ENCODE measurements at regions not wholly inside any gene's neighbourhood (a gene's known extent, or its start where the extent isn't known, plus 50 kb on each side); places are given as distances from the start of the nearest gene placed in this dataset.
"Not testable (repeated sequence)": the region's sequence is repeated elsewhere in the genome, so short reads cannot be mapped to it uniquely, and the experiment has no call there.

DNA sequence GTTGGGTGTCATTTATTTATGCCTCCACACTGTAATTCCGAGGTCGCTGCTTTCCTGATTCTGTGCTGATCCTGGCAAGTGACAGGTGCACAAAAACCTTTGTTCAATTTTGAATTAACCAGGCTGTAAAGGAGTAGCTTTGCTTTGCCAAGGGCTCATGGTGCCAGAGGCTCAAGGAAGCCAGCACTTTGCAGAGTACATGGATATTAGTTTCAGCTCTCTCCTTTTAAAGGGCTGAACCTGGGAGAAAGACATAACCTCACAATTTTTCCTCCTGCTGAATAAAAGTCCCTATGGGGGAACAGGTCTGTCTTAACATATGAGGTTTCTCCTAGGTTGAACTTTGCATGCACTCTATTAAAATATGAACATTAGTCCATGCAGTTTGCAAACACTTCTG, 227.6 kb upstream of the WSB1 start:
- no peak for DNase-seq

DNA sequence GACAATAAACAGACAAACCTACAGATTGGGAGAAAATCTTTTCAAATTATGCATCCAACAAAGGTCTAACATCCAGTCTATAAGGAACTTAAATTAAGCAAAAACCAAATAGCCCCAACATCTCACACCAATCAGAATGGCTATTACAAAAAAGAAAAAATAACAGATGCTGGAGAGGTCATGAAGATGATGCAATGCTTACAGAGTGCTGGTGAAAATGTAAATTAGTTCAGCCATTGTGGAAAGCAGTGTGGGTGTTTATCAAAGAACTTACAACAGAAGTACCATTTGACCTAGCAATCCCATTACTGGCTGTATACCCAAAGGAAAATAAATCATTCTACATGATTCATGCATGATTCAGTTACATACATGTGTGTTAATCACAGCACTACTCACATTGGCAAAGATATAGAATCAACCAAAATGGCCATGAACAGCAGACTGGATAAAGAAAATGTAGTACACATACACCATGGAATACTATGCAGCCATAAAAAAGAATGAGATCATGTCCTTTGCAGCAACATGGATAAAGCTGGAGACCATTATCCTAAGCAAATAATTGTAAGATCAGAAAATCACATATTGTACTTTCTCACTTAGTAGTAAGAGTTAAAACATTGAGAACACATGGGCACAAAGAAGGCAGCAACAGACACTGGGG, 223.9 kb upstream of the WSB1 start:
- no peak for DNase-seq

DNA sequence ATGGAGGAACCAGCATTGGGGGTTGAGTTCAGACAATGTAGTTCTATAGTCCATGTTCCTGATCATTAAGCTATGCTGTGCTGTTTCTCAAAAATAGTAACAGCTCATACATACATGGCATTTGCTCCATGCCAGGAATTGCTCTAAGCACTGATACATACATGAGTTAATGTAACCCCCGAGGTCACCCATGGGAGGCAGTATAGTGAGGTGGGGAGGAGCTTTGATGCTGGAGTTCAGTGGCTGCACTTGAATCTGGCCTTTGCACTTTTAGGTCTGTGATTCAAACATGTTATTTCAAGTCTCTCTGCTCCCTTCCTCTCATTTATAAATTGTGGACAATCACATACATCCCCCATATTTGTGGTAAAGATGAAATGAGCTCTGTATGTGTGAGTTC, 223.1 kb upstream of the WSB1 start:
- no peak for DNase-seq

DNA sequence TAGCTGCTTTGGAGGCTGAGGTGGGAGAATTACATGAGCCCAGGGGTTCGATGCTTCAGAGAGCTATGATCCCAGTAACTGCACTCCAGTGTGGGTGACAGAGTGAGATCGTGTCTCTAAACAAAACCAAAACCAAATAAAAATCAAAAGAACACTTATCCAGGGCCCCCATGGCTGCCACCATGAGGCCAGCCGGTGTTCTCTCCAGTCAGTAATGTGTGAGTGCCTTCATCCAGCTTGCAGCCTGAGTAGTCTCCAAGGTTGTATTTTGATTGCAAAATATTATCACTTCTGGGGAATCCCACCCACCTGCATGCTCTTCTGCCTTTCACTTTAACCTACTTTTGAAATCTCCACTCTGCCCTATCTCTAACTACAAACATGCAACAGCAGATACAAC, 221.0 kb upstream of the WSB1 start:
- no peak for DNase-seq

DNA sequence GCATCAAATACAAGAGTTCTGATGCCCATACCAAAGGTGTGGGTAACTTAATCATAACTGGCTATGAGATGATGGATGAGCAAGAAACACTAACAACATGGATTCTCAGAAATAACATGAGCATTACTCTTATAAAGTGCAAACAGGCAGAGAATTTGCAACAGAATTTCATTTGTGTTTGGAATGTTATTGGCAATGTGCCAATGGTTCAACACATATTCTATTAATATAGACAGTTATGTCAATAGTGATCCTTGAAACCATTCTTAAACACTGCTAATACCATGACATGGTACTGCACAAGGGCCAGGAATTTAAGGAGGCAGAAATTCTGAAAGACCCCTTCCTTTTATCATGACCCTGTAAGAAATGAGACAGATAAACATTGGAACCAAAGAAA, 217.1 kb upstream of the WSB1 start:
- no peak for DNase-seq

DNA sequence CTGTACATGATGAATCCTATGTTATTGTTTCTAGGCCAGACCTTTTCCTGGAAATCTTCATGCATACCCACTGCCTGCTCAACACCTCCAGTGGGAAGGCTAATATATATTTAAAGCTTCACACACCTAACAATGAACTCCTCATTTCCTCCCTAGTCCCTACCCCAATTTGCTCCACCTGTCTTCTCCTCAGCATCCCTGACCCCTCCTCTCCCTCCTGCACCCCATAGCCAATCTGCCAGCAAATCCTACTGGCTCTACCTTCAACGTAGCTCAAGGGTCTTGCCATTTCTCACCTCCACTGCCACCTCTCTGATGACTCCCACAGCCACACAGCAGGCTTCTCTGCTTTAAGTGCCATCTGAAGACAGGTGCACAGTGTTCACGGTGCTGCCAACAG, 215.6 kb upstream of the WSB1 start:
- no peak for DNase-seq

DNA sequence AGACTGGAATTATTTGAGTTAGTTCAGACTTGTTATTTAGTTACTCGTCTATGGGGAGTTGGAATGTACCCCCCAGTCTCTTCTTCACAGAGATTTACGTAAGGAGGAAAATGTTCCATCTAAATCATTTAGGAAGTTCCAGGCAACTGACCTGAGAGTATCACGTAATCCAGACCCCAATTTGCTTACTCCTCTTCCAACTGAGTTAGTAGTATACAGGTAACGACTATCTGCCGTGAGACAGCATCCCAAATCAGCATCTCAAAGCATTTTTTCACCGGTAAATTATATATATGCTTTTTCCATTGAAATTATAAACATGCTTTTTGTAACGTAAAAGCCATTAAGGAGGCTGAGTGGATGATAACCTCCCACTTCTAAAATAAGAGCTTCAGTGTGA, 214.3 kb upstream of the WSB1 start:
- DNase-seq: no peak

DNA sequence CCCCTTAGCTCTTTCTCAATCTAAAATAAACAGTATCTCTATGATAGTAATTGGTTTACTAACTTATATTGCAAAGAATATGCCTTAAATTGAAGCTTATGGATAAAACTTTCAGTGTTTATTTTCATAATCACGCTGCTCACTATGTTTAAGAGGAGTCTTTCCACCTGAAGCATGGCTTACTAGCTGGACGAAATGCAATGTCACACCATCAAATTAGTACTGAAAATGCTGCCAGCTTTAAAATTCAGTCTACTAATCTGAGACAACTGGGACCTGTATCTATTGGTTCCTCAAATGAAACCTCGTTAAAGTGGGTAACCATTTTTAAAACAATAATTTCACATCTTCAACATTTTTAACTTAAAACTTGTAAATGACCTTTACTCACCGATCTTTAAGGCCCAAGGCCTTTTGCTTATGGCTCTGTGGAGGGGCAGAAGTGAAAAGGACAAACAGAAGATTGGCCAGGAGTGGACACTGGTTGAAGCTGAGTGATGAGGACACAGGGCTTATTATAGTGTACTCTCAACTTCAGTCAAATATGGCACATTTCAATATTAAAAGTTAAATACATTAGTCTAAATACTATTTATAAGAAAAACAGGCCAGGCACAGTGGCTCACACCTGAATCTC, 212.8 kb upstream of the WSB1 start:
- DNase-seq: no peak

DNA sequence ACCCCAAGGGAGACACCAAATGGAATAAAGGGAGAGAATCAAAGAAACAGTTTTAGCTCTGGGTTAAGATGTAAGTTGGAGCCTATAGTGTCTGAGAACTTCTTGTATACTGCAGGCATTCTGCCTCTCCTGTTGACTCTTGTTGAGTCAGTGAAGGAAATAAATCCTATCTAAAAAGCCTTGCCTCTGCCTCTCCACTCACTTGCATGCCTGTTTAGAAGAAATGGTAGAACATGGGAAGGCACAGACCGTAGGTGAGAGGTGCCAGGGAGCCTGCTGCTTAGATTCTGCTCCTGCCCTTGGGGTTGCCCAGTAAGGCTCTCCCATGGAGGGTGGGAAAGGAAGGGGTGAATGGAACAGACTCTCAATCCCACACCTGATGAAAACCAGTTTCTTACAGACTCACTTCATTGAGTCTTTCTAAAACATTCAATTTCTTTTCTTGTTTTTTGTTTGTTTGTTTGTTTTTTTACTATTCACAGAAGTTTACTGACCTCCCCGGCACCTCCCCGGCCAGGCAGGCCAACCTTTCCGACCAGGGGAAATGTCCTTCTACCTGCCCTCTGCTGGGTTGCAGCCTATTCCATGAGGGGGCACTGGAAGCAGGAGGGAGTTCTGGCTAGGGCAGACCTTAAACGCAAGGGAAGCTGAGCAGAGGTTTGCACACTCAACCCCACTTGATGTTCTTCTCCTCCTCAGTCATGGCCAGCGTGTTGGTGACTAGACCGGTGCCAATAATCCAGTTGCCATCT, 211.7 kb upstream of the WSB1 start:
- DNase-seq: no peak

DNA sequence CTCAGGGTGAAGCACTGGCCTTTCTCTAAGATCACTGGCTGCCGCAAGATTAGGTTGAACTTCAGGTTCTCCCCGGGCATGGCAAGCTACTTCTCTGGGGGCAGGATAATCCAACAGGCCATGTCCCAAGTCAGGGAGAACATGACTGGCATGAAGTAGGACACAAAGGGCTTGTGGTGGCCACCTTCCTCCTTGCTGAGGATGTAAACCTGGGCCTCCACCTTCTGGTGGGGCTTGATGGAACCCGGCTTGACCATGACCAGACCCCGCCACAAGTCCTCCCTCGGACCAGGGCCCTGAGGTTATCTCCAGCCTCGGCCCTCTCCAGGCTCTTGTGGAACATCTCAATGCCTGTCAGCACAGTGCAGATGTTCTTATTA, 211.1 kb upstream of the WSB1 start:
- DNase-seq: no peak

DNA sequence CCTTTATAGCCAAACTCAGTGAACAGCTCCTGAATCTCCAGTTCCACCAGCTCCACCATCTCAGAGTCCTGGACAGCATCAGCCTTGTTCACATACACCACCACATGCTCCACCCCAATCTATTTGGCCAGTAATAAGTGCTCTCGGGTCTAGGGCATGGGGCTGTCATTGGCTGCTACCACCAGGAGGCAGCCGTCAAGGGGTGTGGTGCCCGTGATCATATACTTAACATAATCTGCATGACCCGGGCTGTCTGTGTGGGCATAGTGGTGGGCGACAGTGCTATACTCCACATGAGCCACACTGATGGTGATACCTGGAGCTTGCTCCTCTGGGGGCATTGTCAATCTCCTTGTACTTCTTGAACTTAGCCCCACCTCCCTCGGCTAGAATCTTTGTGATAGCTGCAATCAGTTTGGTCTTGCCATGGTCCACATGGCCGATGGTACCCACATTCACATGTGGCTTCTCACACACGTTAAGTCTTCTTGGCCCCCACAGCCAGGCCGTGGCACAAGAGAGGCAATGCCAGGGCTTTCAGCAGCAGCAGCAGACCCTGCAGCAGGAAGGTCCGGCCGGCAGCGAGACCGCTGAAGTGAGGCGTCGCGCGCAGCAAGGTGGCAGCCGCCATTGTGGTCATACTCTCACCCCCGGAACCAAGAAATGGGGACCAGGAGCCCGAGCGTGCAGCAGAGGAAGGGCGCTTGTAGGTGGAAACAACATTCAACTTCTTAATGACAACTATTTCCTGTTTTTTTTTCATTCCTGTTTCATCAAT, 210.3 kb upstream of the WSB1 start:
- DNase-seq: no peak

DNA sequence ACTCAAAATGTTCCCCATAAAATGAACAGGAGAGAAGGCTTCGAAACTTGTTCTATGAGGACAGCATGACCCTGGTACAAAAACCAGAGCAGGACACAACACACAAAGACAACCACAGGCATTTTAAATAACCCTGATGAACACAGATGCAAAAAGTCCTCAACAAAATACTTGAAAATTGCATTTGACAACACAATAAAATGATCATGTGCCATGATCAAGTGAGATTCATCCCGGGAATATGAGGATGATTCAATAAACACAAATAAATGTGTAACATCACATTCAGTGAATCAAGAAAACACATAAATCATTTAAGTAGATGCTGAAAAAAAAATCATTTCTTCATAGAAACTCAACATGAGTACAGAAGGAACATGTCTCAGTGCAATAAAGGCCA, 208.4 kb upstream of the WSB1 start:
- no peak for DNase-seq

DNA sequence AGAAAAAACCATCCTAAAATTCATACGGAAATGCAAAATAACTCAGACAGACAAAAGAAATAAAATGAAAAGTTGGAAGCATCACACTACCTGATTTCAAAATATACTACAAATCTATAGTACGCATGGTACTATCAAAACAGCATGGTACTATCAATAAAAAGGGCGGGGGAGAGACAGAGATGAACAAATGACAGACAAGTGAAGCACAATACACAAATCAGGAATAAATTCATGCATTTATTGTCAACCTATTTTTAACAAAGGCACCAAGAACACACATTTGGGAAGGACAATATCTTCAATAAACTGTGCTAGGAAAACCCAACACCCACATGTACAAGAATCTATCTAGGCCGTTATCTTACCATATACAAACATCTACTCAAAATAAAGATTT, 207.4 kb upstream of the WSB1 start:
- no peak for DNase-seq

DNA sequence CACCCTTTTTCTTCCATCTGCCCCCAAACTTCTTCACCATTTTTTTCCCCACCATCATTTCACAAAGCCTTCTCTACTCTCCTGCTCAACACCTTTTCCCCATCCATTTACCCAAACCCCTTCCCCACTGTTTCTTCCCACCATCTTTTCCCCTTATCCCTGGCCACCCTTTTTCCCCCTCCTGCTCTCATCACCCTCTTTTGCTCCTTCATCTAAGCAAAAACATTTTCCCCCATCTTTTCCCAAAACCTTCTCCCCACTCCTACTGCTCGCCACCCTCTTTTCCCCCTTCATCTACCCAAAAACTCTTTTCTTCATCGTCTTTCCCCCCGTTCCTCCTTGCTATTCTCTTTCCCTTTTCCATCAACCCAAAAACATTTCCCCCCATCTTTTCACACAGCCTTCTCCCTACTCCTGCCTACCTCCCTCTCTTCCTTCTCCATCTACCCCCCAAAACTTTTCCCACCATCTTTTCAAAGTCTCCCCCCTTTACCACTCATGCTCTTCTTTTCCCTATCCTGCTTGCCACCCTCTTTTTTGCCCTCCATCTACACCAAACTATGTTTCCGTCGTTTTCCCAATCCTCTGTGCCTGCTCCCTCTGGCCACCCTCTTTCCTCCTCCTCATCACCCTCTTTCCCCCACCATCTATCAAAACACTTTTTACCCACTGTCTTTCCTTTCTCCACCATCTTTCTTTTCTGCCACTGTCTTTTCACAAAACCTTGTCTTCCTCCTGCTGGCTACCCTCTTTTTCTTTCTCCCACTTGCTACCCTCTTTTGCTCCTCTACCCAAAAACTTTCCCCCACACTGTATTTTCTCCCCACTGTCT, 205.8 kb upstream of the WSB1 start:
- no peak for DNase-seq

DNA sequence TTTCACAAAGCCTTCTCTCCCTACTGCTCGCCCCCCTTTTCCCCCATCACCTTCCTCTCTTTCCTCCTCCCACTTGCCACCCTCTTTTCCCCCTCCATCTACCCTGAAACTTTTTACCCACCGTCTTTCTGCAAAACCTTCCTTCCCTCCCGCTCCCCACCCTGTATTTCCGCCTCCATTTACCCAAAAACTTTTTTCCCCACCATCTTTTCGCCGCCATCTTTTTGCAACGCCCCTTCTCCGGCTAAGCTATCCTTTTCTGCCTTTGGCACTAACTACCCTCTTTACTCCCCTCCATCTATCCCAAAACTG, 205.2 kb upstream of the WSB1 start:
- no peak for DNase-seq

DNA sequence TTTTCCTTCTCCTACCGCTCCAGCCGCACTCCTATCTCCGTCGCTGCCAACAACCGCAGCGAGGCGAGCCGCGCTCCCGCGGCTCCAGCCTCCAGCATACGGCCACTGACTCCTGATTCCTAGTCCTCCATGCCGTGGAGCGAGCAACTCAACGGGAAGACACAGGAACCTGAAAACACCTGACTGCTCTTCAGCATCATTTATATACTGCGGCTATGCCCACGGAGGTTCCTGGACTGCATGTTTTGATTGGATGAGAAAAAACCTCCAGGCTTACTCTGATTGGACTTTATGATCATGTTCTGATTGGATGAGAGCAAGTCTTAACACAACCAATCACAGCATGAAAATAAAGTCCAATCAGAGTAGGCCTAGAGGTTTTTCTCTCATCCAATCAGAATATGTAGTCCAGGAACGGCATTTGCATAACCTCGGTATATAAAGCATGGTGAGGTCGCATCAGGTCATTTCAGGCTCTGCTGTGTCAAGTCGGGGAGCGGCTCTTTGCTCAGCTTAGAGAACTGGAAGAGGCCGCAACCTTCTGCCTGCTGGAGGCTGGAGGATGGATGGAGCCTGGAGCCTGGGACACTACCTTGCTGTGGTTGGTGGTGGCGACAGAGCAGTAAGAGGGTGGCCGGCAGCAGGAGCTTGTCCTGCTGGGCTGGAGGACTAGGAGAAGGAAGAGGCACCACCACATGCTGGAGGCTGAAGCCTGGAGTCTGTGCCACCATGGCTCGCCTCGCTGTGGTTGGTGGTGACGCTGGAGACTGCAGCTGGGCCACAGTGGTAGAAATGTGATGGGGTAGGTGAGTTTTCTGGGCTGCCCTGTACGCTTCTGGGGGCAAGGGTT, 204.6 kb upstream of the WSB1 start:
- not testable (repeated sequence) for DNase-seq

DNA sequence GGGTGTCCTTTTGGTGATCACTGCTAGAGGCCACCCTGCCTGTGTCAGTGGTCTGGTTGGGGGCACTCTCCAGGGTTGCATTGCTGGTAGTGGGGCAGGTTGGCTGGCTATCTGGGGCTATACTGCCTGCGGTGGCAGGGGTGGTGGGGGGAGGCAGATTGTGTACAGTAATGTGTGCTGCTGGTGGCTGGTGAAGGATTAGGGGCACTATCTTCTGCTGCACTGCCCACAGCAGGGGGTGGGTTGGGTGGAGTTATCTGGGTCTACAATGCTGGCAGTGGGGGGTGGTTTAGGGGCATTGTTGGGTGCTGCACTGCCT, 204.0 kb upstream of the WSB1 start:
- no peak for DNase-seq

DNA sequence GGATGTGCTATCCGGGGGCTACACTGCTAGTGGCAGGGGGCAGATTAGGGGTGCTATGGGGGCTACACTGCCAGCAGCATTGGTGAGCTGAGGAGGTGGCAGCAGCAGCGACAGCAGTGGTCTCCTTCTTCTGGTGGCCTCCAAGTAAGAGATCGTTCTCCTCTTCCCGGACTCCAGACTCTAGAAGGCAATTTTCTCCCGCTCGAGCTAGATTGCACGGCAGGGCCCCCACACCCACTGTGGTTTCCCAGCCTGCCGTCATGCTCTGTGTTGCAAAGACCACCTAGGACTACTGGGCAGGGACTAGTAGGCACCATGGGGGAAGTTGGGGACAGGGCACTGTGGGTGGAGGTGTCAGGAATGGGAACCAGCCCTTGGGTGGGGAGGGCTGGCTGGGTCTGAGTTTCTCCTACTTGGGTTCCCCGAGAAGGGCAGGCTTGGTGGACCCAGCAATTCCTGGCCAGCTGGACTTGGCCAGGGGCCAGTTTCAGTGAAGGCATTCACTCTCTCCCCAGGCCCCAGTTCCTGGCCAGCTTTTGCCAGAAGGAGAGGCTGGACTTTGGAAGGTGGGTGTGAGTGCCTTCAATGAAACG, 203.4 kb upstream of the WSB1 start:
- not testable (repeated sequence) for DNase-seq

DNA sequence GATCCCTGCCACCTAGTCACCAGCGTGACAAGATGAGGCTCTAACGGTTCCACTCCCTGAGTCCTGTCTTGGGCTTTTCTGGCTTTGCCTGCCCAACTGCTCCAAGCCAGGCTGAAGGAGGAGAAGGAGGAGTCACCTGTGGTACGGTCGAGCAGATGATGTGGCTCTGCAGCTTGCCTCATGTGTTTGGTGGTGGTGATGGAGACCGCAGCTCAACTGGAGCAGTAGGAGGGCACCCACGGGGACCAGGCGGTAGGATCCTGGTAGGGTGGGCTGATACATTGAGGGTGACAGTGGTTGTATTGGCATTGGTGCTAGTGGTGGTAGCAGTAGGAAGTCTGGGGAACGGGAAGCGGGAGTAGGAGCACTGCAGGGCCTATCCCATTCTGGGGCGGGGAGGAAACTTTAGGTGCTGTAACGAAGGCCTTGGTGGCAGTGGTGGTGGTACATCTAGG, 202.8 kb upstream of the WSB1 start:
- DNase-seq: no peak

DNA sequence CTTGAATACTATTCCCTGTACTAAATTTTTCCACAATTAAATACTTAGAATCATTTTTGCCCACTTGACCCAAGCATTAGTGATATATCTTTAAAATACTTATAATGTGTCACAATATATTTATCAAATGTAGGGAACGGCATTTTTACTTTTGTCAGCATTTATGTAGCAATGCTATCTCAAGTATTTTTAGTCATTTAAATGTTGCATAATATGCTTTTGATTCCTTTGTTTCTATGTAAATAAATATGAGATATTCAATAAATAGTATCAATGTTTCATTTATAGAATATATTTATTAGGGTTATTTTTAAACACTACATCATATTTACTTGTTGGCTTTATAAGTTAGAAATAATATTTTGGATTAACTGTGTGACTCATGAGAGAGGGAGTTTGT, 199.7 kb upstream of the WSB1 start:
- not testable (repeated sequence) for DNase-seq

DNA sequence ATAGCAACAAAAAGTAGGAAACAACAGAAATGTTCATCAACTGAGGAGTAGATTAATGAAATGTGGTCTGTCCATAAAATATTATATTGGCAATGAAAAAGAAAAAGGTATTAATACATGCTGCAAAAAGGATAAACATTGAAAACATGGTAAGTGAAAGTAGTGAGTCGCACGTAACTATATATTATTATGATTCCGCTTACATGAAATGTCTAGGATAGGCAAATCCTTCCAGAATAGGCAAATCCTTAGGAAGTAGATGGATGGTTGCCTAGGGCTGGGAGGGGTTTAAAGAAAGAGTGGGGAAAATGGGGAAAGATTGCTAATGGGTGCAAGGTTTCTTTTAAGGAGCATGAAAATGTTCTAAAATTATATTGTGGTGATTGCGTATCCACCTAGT, 198.1 kb upstream of the WSB1 start:
- DNase-seq: not testable (repeated sequence)

DNA sequence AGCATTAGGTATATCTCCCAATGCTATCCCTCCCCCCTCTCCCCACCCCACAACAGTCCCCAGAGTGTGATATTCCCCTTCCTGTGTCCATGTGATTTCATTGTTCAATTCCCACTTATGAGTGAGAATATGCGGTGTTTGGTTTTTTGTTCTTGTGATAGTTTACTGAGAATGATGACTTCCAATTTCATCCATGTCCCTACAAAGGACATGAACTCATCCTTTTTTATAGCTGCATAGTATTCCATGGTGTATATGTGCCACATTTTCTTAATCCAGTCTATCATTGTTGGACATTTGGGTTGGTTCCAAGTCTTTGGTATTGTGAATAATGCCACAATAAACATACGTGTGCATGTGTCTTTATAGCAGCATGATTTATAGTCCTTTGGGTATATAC, 194.6 kb upstream of the WSB1 start:
- not testable (repeated sequence) for DNase-seq

All from stimulated activated CD4-positive, alpha-beta T cell treated with anti-CD3 and anti-CD28 coated beads, Interleukin-12 subunit alpha, Interleukin-12 subunit beta, amount 100 ng/mL, for 4 hours (primary cell).